Suprapubic skin (tissue), 4 donors: ENCODE measurements at regions not wholly inside any gene's neighbourhood (a gene's known extent, or its start where the extent isn't known, plus 50 kb on each side); places are given as distances from the start of the nearest gene placed in this dataset.

Source experiments
- POLR2A ChIP-seq, 2 donors: fragments of 450-650 bp; IDR thresholded peaks; one replicate each; pipeline ENCODE4 v1.6.1; 2017; ENCODE audit warnings: antibody characterized with exemption in 2 of 2, mild to moderate bottlenecking in 2 of 2, moderate library complexity in 2 of 2
- POLR2AphosphoS5 ChIP-seq, 3 donors: sonication (generic); formaldehyde crosslinking; IDR thresholded peaks; one replicate each; pipeline ENCODE4 v1.6.1; 2017; ENCODE audit warnings: antibody characterized with exemption in 3 of 3

DNA sequence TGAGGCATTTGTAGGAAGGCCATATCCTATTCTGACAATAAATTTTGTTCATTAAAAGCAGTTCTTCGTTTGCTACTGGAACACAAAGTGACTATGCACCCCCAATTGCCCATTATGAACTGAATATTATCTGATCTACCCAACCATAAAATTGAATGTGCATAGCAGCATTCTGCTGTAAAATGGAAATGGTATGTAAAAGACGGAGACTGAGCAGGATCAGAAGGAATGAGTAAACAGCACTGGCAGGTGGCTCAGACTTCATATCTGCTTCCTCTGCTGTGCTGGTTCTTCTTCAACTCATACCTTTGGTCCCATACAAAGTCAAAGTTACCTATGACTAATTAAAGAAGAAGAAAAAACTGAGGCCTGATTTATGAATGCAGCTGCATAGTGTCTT, 339.5 kb downstream of the PLA2G4A start:
- TF ChIP-seq POLR2A (IDR thresholded peaks at IDR 0.05) (no peak), POLR2AphosphoS5 (IDR thresholded peaks at IDR 0.05) (no peak)
